ENCODE measurements at regions not wholly inside any gene's neighbourhood (a gene's known extent, or its start where the extent isn't known, plus 50 kb on each side); places are given as distances from the start of the nearest gene placed in this dataset.

DNA sequence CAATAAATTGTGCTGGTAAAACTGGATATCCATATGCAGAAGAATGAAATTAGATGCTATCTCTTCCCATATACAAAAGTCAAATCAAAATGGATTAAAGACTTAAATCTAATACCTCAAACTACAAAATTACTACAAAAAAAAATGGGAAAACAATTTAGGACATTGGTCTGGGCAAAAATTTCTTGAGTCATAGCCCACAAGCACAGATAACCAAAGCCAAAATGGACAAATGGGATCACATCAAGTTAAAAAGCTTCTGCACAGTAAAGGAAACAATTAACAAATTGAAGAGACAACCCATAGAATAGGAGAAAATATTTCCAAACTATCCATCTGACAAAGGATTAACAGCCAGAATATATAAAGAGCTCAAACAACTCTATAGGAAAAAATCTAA, 264.6 kb downstream of the NUAK1 start:
- TF ChIP-seq, protein P1, sequence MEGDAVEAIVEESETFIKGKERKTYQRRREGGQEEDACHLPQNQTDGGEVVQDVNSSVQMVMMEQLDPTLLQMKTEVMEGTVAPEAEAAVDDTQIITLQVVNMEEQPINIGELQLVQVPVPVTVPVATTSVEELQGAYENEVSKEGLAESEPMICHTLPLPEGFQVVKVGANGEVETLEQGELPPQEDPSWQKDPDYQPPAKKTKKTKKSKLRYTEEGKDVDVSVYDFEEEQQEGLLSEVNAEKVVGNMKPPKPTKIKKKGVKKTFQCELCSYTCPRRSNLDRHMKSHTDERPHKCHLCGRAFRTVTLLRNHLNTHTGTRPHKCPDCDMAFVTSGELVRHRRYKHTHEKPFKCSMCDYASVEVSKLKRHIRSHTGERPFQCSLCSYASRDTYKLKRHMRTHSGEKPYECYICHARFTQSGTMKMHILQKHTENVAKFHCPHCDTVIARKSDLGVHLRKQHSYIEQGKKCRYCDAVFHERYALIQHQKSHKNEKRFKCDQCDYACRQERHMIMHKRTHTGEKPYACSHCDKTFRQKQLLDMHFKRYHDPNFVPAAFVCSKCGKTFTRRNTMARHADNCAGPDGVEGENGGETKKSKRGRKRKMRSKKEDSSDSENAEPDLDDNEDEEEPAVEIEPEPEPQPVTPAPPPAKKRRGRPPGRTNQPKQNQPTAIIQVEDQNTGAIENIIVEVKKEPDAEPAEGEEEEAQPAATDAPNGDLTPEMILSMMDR (IDR thresholded peaks at IDR 0.05; ENCODE audit: insufficient read depth, low read length, poor library complexity, severe bottlenecking) = no peak
- H3K36me3 ChIP-seq (ENCODE audit: control insufficient read depth, insufficient read depth, low read length) = no peaks in the 10 kb centered on the region
- no peak for DNase-seq (ENCODE audit: extremely low read depth, insufficient read length)
- H3K4me3 ChIP-seq (replicated peaks; ENCODE audit: low read depth, low read length) = no peak overlapping the region
- no peaks in the 10 kb centered on the region for H3K27me3 ChIP-seq (replicated peaks; ENCODE audit: control insufficient read depth, insufficient read depth, low read length)

- Histone ChIP-seq H3K27me3 (replicated peaks; ENCODE audit: control insufficient read depth, insufficient read depth, low read length) (no peaks in the 10 kb centered on the region), H3K36me3 (ENCODE audit: control insufficient read depth, insufficient read depth, low read length) (no peaks in the 10 kb centered on the region), H3K4me3 (replicated peaks; ENCODE audit: low read depth, low read length) (no peak overlapping the region)
- TF ChIP-seq, protein P1 (IDR thresholded peaks at IDR 0.05; ENCODE audit: insufficient read depth, low read length, poor library complexity, severe bottlenecking) = no peak
- DNase-seq (ENCODE audit: extremely low read depth, insufficient read length) = no peak
Measured at GRCh38 chr12:105876396-105876927, 262.3 kb downstream of the NUAK1 start.

GRCh38 chr12:105878964-105879363, 259.8 kb downstream of the NUAK1 start:
- no peaks in the 10 kb centered on the region for H3K27me3 ChIP-seq (replicated peaks; ENCODE audit: control insufficient read depth, insufficient read depth, low read length)
- H3K4me3 ChIP-seq (replicated peaks; ENCODE audit: low read depth, low read length) = no peak overlapping the region
- no peak for DNase-seq (ENCODE audit: extremely low read depth, insufficient read length)
- TF ChIP-seq, protein P1 (IDR thresholded peaks at IDR 0.05; ENCODE audit: insufficient read depth, low read length, poor library complexity, severe bottlenecking) = no peak
- no peaks in the 10 kb centered on the region for H3K36me3 ChIP-seq (ENCODE audit: control insufficient read depth, insufficient read depth, low read length)

GRCh38 chr12:105880824-105881388, 257.8 kb downstream of the NUAK1 start:
- Histone ChIP-seq H3K4me3 (replicated peaks; ENCODE audit: low read depth, low read length) (no peak overlapping the region), H3K27me3 (replicated peaks; ENCODE audit: control insufficient read depth, insufficient read depth, low read length) (no peaks in the 10 kb centered on the region), H3K36me3 (ENCODE audit: control insufficient read depth, insufficient read depth, low read length) (no peaks in the 10 kb centered on the region)
- TF ChIP-seq, protein P1 (IDR thresholded peaks at IDR 0.05; ENCODE audit: insufficient read depth, low read length, poor library complexity, severe bottlenecking) = no peak
- no peak for DNase-seq (ENCODE audit: extremely low read depth, insufficient read length)

DNA sequence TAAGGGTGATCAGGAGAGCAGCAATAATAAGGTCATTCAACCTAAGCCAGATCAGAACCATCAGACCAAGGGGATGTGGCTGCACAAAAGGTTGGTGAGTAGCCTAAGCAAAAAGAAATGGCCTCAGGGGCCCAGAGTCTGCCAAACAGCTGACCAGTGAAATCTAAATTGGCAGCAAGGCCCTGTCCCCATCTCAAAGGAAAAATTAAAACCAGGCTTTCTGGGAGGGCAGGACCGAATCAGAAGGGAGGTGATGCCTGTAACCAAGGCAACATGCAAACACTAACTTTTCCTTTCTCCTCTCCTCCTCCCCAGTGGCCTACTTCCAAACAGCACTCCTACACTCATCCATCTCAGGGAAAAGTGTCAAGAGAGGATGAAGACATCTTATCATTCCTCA, 256.4 kb downstream of the NUAK1 start:
- TF ChIP-seq, protein P1 (IDR thresholded peaks at IDR 0.05; ENCODE audit: insufficient read depth, low read length, poor library complexity, severe bottlenecking) = no peak
- no peak for DNase-seq (ENCODE audit: extremely low read depth, insufficient read length)
- Histone ChIP-seq H3K4me3 (replicated peaks; ENCODE audit: low read depth, low read length) (no peak overlapping the region), H3K36me3 (ENCODE audit: control insufficient read depth, insufficient read depth, low read length) (no peaks in the 10 kb centered on the region), H3K27me3 (replicated peaks; ENCODE audit: control insufficient read depth, insufficient read depth, low read length) (no peaks in the 10 kb centered on the region)

DNA sequence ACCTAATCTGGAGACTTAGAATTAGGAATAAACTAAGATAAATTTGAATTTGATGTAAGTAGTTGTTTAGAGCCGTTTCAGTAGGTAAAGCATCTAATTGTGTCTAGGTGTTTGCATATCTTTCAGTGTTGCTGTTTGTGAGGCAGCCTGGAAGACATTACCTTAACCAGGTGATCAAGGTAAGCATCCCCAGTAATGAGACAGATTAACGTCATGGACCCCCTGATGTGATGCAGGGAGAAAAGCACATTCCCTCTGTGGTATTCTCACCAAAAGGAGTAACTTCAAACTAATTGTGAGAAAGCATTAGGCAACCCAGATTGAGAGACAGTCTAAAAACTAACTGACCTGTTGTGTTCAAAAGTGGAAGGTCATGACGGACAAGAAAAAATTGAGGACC, 251.6 kb downstream of the NUAK1 start:
- DNase-seq (ENCODE audit: extremely low read depth, insufficient read length) = no peak
- no peaks in the 10 kb centered on the region; the same call in 1 of the 2 replicates for H3K27me3 ChIP-seq (replicated peaks; ENCODE audit: control insufficient read depth, insufficient read depth, low read length)
- H3K36me3 ChIP-seq (ENCODE audit: control insufficient read depth, insufficient read depth, low read length) = no peaks in the 10 kb centered on the region
- TF ChIP-seq, protein P1 (IDR thresholded peaks at IDR 0.05; ENCODE audit: insufficient read depth, low read length, poor library complexity, severe bottlenecking) = no peak
- no peak overlapping the region for H3K4me3 ChIP-seq (replicated peaks; ENCODE audit: low read depth, low read length)
